DMS53 (cell line): ENCODE measurements at regions not wholly inside any gene's neighbourhood (a gene's known extent, or its start where the extent isn't known, plus 50 kb on each side); places are given as distances from the start of the nearest gene placed in this dataset.
"Not testable (repeated sequence)": the region's sequence is repeated elsewhere in the genome, so short reads cannot be mapped to it uniquely, and the experiment has no call there.

ENCODE experiments used
- DNase-seq: peaks from one replicate; lab custom pipeline; 2025; lab: John Stamatoyannopoulos, UW

DNA sequence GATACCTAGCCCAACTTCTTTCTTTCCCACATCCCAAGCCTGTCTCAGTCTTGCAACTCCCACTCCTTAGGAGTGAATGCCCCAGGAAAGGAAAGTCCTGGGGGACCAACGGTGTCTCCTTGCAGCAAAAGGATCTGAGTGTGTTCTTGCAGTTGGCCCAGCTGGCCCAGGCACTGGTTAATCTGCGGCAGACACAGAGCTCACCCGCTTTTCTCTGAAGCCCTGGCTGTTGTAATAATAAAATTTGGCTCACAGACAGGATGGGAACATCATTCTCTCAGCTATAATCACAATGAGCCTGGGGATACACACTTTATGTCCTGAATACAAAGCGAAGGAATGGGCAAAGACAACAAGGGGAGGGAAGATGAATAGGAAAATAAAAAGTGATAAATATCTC lies 185.6 kb upstream of the ADRA1D start:
- DNase-seq, result no peak

DNA sequence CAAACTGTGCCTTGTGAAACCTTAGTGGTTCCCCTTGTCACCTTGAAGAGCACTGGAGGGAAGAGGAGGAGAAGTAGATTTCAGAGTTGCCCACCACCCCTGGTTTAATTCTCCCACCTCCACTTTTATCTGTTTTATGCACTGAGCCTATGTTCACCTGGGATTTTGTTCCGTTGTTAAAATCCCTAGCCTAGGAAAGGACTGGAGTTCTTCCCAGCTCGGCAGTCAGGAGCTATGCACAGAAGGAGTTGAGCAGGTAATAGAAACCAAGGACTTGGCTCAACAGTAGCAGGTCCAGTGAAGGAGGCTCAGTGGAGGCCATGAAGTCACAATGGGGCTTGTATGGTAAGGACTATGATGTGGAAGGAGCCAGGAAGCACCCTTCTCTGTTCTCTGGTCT lies 182.4 kb upstream of the ADRA1D start:
- DNase-seq, result no peak

DNA sequence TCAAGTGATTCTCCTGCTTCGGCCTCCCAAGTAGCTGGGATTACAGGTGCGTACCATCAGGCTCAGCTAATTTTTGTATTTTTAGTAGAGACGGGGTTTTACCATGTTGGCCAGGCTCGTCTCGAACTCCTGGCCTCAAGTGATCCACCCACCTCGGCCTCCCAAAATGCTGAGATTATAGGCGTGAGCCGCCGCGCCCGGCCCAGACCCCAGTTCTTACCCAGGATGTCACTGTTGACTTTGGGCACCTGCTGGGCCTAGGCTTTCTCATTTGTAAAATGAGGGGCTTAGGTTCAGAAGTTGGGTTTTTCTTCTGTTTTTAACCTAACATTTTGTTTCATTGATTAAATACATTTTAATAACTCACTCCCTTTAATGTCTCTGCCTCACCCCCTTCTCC lies 181.7 kb upstream of the ADRA1D start:
- not testable (repeated sequence) for DNase-seq

DNA sequence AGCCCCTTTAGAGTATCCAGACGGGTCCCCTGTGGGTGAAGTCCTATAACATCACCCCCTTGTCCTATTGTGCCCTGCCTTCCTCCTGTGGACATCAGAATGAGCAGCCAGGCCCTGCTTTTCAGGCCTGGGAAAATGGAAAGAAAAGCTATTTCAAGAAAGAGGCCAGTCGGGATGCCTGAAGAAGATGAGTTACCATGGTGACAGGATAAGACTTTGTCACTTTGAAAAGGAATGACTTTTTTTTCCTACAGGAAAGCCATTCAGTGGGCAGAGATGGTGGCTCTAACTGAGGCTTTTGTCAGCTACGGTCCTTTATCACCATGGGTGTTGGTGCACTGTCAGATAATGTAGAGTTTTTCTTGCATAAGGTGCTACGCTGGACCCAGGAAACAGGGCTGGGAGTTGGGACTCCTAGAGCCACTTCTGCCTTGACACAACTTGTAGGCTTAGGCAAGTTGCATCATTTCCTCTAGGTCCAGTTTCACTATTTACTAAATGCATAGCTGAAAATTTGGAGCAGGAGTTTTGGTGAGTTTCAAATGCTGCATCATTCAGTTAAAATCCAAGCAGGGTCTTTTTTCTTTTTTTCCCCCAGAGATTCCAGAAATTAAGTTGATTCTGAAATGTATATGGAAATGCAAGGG lies 179.0 kb upstream of the ADRA1D start:
- DNase-seq, result no peak

DNA sequence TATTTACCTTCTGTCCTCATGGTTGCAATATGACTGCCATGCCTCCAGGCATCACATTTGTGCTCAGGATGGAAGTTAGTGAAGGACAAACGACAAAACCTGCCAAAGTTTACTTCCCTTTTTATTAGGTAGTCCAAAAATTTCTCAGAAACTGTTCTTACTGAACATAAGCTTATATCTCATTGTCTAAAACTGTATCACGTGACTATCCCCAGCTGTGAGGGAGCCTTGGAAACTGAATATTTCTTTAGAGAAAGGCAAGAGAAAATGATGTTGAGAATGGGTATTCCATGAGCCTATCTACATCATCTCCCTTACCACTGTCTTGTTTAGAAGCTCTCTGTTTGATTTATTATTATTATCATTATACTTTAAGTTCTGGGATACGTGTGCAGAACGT lies 169.1 kb upstream of the ADRA1D start:
- DNase-seq, result no peak

DNA sequence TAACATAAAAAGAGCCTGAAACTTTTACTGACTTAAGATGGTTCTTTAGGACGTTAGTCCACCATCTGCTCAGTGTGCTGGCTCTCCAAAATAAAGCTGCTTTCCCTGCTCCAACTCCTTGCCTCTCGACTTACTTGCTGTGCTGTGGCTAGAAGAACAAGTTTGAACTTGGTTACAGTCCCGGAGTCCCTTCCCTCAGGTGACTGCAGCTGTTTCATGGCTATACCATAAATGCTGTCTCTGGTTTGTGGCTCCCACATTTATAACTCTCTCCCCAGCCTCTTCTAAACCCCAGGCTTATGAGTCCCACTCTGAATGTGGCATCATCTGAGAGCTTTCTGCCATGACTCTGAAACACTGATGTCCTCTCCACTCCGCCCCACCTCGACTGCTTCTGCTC lies 166.2 kb upstream of the ADRA1D start:
- DNase-seq, result no peak

DNA sequence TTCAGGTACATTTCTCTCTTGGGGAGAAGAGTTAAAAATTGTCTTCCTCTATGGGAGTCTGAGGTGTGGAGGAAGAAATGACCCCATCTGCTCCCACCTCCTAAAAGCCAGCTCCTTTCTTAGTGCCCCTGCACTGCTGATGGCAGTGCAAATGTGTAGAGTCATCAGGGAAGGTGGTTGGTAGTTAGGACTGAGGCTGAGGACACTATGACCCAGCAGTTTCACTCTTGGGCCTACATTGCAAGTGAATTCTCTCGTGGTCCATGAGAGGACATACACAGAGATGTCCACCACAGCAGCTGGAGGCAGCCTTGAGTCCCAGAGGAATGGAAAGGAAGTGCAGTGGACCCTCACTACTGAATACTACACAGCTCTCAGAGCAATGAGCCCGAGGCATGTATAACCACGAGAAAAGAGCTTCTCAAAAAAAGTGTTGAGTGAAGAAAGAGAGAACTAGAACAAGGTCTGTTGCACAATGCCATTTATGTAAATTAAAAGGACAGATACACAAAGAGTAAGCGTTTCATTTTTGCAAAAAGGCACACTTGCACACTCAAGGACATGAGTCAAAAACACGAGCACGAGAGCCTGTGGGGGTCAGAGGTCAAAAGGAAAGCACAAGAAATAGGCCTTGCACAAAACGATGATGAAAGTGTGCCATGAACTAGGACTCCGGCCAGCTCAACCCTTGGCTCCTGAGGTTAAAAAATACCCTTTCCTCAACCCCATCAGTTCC lies 164.4 kb upstream of the ADRA1D start:
- no peak for DNase-seq

DNA sequence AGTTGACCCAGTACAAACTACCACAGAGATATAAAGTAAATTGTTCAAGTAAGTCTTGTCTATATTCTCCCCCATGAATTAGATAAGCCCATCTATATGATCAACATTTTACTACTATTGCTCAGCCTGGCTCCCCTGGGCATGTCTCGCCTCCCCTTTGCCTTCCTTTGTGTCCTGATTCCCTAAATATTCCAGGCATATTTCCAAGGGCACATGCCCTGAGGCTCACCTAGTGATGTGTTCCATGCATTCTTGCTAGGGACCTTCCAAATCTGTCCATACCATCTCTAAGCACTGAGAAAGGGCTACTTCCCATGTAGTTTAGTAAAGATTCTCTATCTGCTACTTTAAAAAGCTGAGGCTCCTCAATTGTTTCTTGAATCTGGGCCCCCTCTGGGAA lies 163.1 kb upstream of the ADRA1D start:
- DNase-seq, result no peak

DNA sequence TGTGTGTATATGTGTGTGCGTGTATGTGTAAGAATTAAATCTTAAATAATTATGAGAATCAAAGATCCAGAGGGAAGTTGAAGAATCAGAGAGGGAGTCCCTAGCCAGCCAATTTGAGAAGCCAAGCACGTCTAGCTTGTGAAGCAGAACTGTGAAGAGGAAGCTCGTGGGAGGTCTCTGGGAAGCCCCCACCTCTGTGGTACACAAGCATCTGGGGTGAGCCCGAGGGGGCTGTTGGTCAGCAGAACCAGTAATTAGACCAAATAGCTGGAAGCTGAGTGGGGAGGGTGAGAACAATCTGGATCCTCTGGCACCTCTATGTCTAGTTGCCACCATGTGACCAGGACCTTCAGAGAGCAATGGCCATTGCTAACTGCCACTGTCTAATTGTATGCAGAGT lies 162.7 kb upstream of the ADRA1D start:
- no peak for DNase-seq

DNA sequence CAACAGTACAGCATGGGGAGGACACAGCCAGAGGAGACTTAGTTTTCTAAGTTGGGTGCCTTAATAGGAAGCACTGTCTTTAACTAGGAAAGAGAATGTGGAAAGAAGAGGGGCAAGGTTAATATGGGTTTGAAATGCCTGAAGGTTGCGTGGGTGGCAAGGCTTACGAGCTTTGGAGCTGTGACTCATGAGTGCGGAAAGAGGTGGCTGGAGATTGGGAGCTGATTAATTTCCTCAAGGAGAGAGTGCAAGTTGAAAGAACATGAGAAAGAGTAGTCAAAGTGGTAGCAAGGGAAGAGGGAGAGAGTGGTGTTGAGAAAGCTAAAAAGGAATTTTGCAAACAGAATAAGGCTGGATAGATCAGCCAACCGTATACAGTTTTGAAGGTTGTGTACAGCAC lies 157.5 kb upstream of the ADRA1D start:
- DNase-seq, result no peak

DNA sequence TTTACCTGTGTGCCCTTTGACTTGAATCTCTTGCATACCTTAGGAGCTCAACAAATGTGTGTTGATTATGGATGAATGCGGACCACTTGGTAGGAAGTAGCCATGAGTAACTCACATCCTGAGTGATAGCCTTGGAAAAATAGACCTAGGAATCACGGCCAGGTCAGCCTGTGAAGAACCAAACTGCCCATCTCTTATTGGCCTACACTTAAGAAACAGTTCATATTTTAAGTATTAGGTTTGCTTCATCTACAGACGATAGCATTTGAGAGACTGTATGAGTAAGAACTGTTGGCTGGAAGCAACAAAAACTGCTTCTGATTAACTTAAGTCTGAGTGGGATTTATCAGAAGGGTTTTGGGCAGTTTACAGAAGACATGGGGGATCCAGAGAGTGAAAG lies 152.5 kb upstream of the ADRA1D start:
- DNase-seq, result no peak

DNA sequence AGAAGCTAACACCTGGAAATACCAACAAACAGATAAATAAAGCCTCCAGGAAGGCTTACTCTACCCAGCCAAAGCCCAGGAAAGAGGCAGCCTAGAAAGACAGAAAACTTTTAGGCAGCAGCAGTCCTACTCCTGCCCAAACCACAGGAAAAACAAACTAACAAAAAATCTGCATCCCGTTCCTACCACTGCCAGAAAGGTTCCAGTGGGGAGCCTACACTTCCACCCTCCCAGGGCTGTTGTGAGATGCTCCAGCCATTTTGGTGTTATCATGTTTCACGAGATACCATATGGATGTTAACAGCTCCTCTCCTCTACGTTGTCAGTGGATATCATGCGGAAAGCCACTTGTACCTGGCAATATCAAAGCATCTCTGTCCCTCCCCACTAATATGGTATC lies 135.9 kb upstream of the ADRA1D start:
- DNase-seq, result no peak

DNA sequence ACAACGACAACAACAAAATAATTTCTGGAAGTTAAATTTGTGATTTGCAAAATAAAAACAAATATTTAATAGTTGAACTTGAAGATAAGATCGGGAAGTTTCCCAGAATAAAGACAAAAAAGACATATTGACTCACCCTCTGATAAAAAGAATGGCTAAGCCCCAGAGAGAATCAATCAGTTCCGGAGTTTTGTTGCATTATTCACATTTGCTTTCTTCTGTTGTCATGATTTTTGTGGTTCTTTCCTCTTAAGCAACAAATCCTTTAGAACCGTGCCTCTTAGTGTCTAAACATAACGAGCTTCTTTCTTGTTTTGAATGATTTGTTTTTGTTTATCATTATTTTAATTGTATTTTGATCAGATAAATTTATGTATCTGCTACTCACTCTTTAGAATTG lies 134.9 kb upstream of the ADRA1D start:
- DNase-seq, result no peak

DNA sequence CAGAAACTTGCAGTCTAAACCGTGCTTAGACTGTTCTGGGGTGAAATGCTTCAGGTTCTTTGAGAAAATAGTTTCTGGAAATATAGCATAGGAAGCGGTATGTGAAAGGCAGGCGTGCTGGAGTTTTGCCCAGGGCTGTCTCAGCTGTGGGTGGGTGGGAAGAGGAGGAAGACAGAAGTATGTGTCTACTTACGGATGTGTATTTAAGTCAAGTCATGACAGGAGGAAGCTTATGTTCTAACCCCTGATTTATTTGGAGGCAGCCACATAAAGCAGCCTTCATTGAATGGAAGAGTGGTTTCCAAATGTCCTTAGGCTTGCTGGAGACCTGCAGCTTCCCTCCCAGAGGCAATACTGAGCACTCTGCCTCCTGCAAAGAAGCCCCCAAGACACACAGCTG lies 126.8 kb upstream of the ADRA1D start:
- DNase-seq, result no peak

DNA sequence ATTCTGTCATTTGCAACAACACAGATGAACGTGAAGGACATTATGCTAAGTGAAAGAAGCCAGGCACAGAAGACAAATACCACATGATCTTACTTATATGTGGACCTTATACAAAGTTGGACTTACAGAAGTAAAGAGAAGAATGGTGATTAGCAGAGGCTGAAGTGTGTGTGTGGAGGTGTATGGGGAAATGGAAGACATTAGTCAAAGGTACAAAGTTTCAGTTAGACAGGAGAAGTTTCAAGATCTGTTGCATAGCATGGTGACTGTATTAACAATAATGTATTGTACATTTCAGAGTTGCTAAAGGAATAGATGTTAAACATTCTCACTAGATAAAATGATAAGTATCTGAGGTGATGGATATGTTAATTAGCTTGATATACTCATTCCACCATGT lies 124.4 kb upstream of the ADRA1D start:
- no peak for DNase-seq

DNA sequence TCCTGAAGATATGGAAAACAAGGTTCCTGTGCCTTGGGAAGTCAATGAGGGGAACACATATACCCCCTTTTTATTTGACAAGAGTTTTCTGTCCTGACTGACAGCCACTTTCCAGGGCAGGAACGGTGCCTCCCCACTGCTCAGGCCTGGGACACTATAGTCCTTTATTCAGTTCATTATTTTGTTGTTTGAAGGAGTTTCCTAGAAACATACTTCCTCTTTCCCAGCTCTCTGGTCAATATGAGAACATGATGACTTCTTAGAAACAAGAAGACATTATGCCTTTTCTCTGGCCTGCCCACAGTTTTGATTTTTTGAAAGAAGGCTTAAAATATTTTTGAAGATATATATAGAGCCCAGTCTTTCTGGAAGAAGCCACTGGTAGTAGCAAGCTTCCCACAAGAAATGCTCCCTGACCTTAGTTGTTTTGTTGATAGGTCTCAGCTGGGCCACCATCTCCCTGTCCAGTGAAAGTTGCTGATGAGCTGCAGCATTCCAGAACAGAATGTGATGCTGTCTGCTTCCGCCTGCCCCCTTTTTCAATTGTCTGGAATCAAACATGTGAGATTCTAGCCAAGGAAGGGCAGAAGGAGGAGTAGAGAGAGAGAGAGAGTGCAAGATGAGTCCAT lies 122.7 kb upstream of the ADRA1D start:
- DNase-seq, result no peak

DNA sequence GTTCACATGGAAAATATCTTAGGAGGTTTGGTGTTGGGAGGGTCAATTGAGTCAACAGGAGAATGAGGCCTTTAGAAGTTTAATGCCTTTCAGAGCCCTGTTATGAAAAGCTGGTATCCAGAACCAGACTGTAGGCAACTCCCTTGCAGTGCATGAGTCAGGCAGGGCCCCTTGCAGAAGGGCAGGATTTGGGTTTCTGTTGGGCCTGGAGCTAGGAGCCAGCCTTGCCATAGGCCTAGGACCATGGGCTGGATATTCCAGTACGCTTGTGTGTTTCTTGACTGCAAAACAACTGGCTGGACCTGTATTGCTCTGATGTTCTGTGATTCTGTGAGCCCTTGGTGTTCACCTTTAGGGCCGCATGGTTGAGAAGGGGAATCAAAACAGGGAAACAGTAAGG lies 121.8 kb upstream of the ADRA1D start:
- DNase-seq, result no peak

DNA sequence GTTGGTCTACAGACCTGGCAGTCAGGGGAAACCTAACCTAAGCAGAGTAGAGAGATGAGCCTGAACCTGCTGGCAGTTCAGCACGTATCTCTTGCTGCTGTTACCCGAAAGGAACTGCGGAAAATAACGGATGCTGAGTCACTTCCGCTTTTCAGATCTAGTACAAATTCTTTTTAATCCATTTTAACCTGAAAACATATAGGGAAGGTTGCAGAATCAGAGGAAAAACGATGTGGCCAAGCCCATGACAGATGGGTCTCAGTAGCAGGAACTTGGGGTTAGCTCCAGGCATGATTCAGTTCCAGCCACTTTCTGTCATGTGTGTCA lies 120.7 kb upstream of the ADRA1D start:
- DNase-seq, result no peak

DNA sequence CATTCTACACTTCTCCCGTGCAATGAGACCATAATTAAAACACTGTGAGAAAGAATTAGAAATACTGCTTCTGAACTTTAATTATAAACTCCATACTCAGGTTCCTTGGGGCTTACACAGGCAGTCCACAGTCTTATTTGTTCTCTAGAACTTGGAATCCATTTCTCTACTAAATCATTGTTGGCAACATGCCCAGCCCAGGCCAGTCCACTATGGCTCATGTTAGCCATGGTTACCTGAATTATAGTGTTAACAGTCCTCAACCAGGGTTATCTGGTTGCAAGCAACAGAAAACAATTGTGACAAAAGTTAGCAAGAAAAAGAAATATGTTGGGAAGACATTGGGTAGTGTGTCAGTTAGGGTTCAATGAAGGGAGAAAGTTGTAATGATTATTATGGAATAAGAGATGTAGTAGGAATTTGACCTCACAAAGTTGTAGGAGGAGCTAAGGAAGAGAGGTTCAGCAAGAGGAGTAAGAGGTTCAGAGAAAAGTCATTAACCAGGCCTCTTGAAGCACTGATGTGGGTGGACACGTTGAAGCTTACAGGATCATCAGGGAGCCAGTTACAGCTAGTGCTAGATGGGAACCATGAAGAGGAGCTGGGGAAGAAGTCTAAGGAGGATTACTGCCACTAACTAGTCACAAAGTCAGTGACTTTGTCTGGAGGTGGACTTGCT lies 120.2 kb upstream of the ADRA1D start:
- DNase-seq, result no peak

DNA sequence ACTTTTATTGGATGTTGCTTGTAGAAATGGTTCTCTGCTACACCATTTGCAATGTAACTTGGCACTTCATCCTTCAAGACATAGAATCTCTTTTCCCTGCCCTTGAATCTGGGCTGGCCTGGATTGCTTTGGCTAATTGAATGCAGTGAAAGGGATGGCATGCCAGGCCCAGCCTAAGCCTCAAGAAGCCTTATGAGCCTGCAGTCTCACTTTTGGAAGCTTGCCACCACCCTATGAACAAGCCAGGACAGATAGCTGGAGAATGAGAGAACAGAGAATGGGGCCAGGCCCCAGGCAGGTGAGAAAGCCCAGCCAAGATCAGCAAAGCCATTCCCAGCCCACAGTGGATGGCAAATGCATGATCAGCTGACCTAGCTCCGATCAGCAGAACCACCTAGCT lies 117.0 kb upstream of the ADRA1D start:
- no peak for DNase-seq

DNA sequence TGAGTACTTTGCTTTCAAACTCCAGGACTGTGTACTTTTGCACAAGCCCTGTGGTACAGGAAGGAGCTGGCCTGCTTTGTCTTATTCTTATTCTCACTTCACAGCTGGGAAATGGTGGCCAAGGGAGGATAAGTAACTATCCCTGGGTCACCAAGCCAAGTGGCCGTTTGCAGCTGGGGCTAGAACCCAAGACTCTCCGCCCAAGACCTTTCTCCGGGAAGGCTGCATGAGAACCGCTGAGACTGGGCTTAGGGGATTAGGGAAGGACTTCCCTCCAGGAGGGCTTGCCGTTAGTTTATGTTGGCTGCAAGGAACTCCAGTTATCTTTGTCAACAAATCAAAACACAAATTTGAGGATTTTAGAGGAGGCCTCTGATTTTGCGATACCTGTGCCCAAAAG lies 109.5 kb upstream of the ADRA1D start:
- DNase-seq, result no peak

DNA sequence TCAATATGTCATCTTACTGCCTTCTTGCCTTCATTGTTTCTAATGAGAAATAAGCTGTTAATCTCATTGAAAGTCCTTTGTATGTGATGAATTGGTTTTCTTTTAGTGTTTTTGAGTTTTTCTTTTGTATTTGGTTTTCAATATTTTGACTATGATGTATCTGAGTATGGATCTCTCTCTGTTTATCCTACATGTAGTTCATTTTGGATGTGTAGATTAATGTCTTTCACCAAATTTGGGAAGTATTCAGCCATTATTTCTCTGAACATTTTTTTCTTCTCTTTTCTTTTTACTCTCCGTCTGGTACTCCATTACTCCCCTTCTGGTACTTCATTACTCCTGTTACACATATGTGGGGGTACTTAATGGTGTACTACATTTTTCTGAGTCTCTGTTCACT lies 103.3 kb upstream of the ADRA1D start:
- no peak for DNase-seq

DNA sequence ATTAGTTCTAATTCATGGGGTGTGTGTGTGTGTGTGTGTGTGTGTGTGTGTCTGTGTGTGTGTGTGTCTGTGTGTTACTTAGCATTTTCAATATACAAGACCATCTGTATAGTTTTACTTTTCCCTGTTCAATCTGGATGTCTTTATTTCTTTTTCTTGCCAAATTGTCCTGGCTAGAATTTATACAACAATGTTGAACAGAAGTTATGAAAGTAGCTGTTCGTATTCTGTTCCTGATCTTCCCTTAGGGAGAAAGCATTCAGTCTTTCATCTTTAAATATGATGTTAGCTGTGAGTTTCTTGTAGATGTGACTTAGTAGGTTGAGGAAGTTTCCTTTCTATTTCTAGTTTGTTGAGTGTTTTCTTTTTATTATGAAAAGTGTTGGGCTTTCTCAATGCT lies 101.0 kb upstream of the ADRA1D start:
- no peak for DNase-seq
